GM23248 (cell line): ENCODE measurements at regions not wholly inside any gene's neighbourhood (a gene's known extent, or its start where the extent isn't known, plus 50 kb on each side); places are given as distances from the start of the nearest gene placed in this dataset.

ENCODE experiments used
- EZH2 ChIP-seq: fragments of 200-600 bp; sonication (generic); IDR thresholded peaks from 2 replicates; pipeline ENCODE4 v1.6.1; 2018; ENCODE audit warnings: antibody characterized with exemption, mild to moderate bottlenecking; ENCODE audit not compliant: insufficient read depth, poor library complexity, severe bottlenecking
- EZH2phosphoT487 ChIP-seq: fragments of 200-600 bp; sonication (generic); IDR thresholded peaks from 2 replicates; pipeline ENCODE4 v1.6.1; 2018; ENCODE audit warnings: antibody characterized with exemption, moderate library complexity, mild to moderate bottlenecking, low read depth; ENCODE audit not compliant: insufficient read depth

DNA sequence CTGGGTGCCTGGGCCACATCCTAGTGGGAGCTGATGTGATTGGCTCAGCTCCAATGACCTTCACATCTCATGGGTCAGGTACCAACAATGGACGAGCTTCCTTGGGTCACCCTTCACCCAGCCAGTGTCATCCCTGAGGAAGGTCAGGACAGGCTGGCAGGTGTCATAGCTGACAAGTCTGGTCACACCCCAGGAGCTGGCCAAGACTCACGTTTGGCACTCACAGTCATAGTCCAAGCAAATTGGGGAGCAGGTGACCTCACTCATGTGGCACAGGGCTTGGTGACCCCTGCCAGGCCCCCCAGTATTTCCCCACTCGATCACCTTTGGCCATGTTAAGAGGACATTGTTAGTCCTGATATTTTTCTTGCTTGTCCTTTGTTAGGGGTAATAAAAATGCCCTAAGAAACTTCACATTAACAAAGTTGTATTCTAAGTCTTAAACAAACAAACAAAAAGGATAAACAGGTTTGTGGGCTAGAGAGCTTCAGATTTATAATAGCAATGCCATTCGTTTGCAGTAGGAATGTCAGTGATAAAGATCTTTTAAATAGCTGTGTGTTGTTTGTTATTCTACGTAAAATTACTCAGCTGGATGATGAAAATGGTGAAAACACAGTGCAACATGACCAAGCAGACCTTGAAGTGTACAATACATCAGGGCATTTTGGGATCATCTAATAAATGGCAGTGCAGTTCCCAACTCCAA, 79.5 kb upstream of the POMGNT2 start:
- TF ChIP-seq EZH2 (no peak), EZH2phosphoT487 (peak; percentile 82; the same call in 1 of the 2 replicates)
